Stimulated activated memory B cell treated with anti-CD40 and anti-IgM and Interleukin-4, amounts not matched to agents 10 μg/mL and 1 μg/mL and 100 μg/mL, for 72 hours (primary cell): ENCODE measurements at regions not wholly inside any gene's neighbourhood (a gene's known extent, or its start where the extent isn't known, plus 50 kb on each side); places are given as distances from the start of the nearest gene placed in this dataset.
"Not testable (repeated sequence)": the region's sequence is repeated elsewhere in the genome, so short reads cannot be mapped to it uniquely, and the experiment has no call there.

Source experiments
- ATAC-seq: fragments of 150-1000 bp; cut with Tn5 transposase; 2 replicates; pipeline ENCODE4 v1.10.0; 2021
- H3K27ac Mint-ChIP-seq: one replicate; pipeline ENCODE4 v1.8.0; 2022; ENCODE audit warnings: mild to moderate bottlenecking, mixed read lengths
- H3K27me3 Mint-ChIP-seq: one replicate; pipeline ENCODE4 v1.8.0; 2022; ENCODE audit warnings: mixed read lengths
- H3K36me3 Mint-ChIP-seq: one replicate; pipeline ENCODE4 v1.8.0; 2022; ENCODE audit warnings: mixed read lengths
- H3K4me1 Mint-ChIP-seq: one replicate; pipeline ENCODE4 v1.8.0; 2022; ENCODE audit warnings: mixed read lengths
- H3K4me3 Mint-ChIP-seq: one replicate; pipeline ENCODE4 v1.8.0; 2022; ENCODE audit warnings: mild to moderate bottlenecking, moderate library complexity, mixed read lengths
- H3K9me3 Mint-ChIP-seq: one replicate; pipeline ENCODE4 v1.8.0; 2022; ENCODE audit warnings: mixed read lengths

- no peaks in the 10 kb centered on the region for H3K4me1 Mint-ChIP-seq
- H3K27ac Mint-ChIP-seq: no peak overlapping the region
- no peaks in the 10 kb centered on the region for H3K36me3 Mint-ChIP-seq
- ATAC-seq: no peak
- peaks cover 6% of the 10 kb centered on the region for H3K9me3 Mint-ChIP-seq
- no peak overlapping the region for H3K4me3 Mint-ChIP-seq
- no peaks in the 10 kb centered on the region for H3K27me3 Mint-ChIP-seq
These were observed 54.5 kb upstream of the HS3ST4 start for GRCh38 chr16:25637236-25637635.

GRCh38 chr16:25636662-25637061, 55.1 kb upstream of the HS3ST4 start:
- Mint-ChIP-seq H3K4me1 (no peaks in the 10 kb centered on the region), H3K4me3 (no peak overlapping the region), H3K27ac (no peak overlapping the region), H3K9me3 (peaks cover 6% of the 10 kb centered on the region), H3K36me3 (no peaks in the 10 kb centered on the region), H3K27me3 (no peaks in the 10 kb centered on the region)
- ATAC-seq: no peak

GRCh38 chr16:25635454-25635853, 56.3 kb upstream of the HS3ST4 start:
- peaks cover 6% of the 10 kb centered on the region for H3K9me3 Mint-ChIP-seq
- ATAC-seq: no peak
- H3K27ac Mint-ChIP-seq: no peak overlapping the region
- H3K36me3 Mint-ChIP-seq: no peaks in the 10 kb centered on the region
- H3K4me3 Mint-ChIP-seq: no peak overlapping the region
- H3K27me3 Mint-ChIP-seq: no peaks in the 10 kb centered on the region
- no peaks in the 10 kb centered on the region for H3K4me1 Mint-ChIP-seq

- H3K36me3 Mint-ChIP-seq: no peaks in the 10 kb centered on the region
- H3K4me3 Mint-ChIP-seq: no peak overlapping the region
- H3K4me1 Mint-ChIP-seq: no peaks in the 10 kb centered on the region
- H3K27me3 Mint-ChIP-seq: no peaks in the 10 kb centered on the region
- ATAC-seq: no peak
- no peaks in the 10 kb centered on the region for H3K9me3 Mint-ChIP-seq
- no peak overlapping the region for H3K27ac Mint-ChIP-seq
These were observed 58.2 kb upstream of the HS3ST4 start for GRCh38 chr16:25633549-25633948.

- Mint-ChIP-seq H3K4me1 (no peaks in the 10 kb centered on the region), H3K9me3 (peaks cover 6% of the 10 kb centered on the region), H3K36me3 (no peaks in the 10 kb centered on the region), H3K4me3 (no peak overlapping the region), H3K27ac (no peak overlapping the region), H3K27me3 (no peaks in the 10 kb centered on the region)
- no peak for ATAC-seq
These were observed 63.0 kb upstream of the HS3ST4 start for GRCh38 chr16:25628766-25629165.

GRCh38 chr16:25627641-25628040, 64.1 kb upstream of the HS3ST4 start:
- no peak overlapping the region for H3K27ac Mint-ChIP-seq
- no peaks in the 10 kb centered on the region for H3K36me3 Mint-ChIP-seq
- no peaks in the 10 kb centered on the region for H3K27me3 Mint-ChIP-seq
- ATAC-seq: no peak
- no peak overlapping the region for H3K4me3 Mint-ChIP-seq
- peaks cover 6% of the 10 kb centered on the region for H3K9me3 Mint-ChIP-seq
- H3K4me1 Mint-ChIP-seq: no peaks in the 10 kb centered on the region

- H3K4me1 Mint-ChIP-seq: no peaks in the 10 kb centered on the region
- no peaks in the 10 kb centered on the region for H3K27me3 Mint-ChIP-seq
- peaks cover 9% of the 10 kb centered on the region for H3K9me3 Mint-ChIP-seq
- no peak overlapping the region for H3K27ac Mint-ChIP-seq
- H3K4me3 Mint-ChIP-seq: no peak overlapping the region
- no peak for ATAC-seq
- no peaks in the 10 kb centered on the region for H3K36me3 Mint-ChIP-seq
These were observed 65.6 kb upstream of the HS3ST4 start for GRCh38 chr16:25626172-25626571.

GRCh38 chr16:25625620-25626019, 66.1 kb upstream of the HS3ST4 start:
- Mint-ChIP-seq H3K4me1 (no peaks in the 10 kb centered on the region), H3K4me3 (no peak overlapping the region), H3K36me3 (no peaks in the 10 kb centered on the region), H3K27me3 (no peaks in the 10 kb centered on the region), H3K27ac (no peak overlapping the region), H3K9me3 (peaks cover 9% of the 10 kb centered on the region)
- no peak for ATAC-seq

- no peaks in the 10 kb centered on the region for H3K4me1 Mint-ChIP-seq
- H3K9me3 Mint-ChIP-seq: peaks cover 3% of the 10 kb centered on the region
- H3K4me3 Mint-ChIP-seq: no peak overlapping the region
- no peak for ATAC-seq
- no peaks in the 10 kb centered on the region for H3K27me3 Mint-ChIP-seq
- no peak overlapping the region for H3K27ac Mint-ChIP-seq
- no peaks in the 10 kb centered on the region for H3K36me3 Mint-ChIP-seq
These were observed 77.0 kb upstream of the HS3ST4 start for GRCh38 chr16:25614716-25615265.

GRCh38 chr16:25613931-25614330, 77.8 kb upstream of the HS3ST4 start:
- Mint-ChIP-seq H3K27me3 (no peaks in the 10 kb centered on the region), H3K36me3 (no peaks in the 10 kb centered on the region), H3K27ac (no peak overlapping the region), H3K4me1 (no peaks in the 10 kb centered on the region), H3K9me3 (peaks cover 3% of the 10 kb centered on the region), H3K4me3 (no peak overlapping the region)
- ATAC-seq: no peak

- H3K9me3 Mint-ChIP-seq: peaks cover 5% of the 10 kb centered on the region
- H3K27me3 Mint-ChIP-seq: no peaks in the 10 kb centered on the region
- no peak overlapping the region for H3K4me3 Mint-ChIP-seq
- H3K27ac Mint-ChIP-seq: no peak overlapping the region
- no peaks in the 10 kb centered on the region for H3K4me1 Mint-ChIP-seq
- no peaks in the 10 kb centered on the region for H3K36me3 Mint-ChIP-seq
- ATAC-seq: peak; percentile 31
These were observed 83.8 kb upstream of the HS3ST4 start for GRCh38 chr16:25608002-25608401.

- H3K4me3 Mint-ChIP-seq: no peak overlapping the region
- no peaks in the 10 kb centered on the region for H3K36me3 Mint-ChIP-seq
- no peaks in the 10 kb centered on the region for H3K27me3 Mint-ChIP-seq
- H3K27ac Mint-ChIP-seq: no peak overlapping the region
- no peak for ATAC-seq
- no peaks in the 10 kb centered on the region for H3K4me1 Mint-ChIP-seq
- H3K9me3 Mint-ChIP-seq: peaks cover 9% of the 10 kb centered on the region
These were observed 85.7 kb upstream of the HS3ST4 start for GRCh38 chr16:25606069-25606468.

GRCh38 chr16:25605381-25605780, 86.4 kb upstream of the HS3ST4 start:
- no peaks in the 10 kb centered on the region for H3K4me1 Mint-ChIP-seq
- H3K9me3 Mint-ChIP-seq: peaks cover 9% of the 10 kb centered on the region
- no peak overlapping the region for H3K27ac Mint-ChIP-seq
- no peak for ATAC-seq
- no peaks in the 10 kb centered on the region for H3K27me3 Mint-ChIP-seq
- H3K36me3 Mint-ChIP-seq: no peaks in the 10 kb centered on the region
- no peak overlapping the region for H3K4me3 Mint-ChIP-seq

GRCh38 chr16:25601306-25601705, 90.5 kb upstream of the HS3ST4 start:
- H3K4me1 Mint-ChIP-seq, H3K9me3 Mint-ChIP-seq, H3K36me3 Mint-ChIP-seq, ATAC-seq, H3K4me3 Mint-ChIP-seq, H3K27me3 Mint-ChIP-seq, H3K27ac Mint-ChIP-seq: not testable (repeated sequence)

GRCh38 chr16:25596194-25596593, 95.6 kb upstream of the HS3ST4 start:
- H3K9me3 Mint-ChIP-seq: peaks cover 3% of the 10 kb centered on the region
- ATAC-seq: no peak
- no peak overlapping the region for H3K27ac Mint-ChIP-seq
- no peaks in the 10 kb centered on the region for H3K27me3 Mint-ChIP-seq
- no peaks in the 10 kb centered on the region for H3K36me3 Mint-ChIP-seq
- H3K4me1 Mint-ChIP-seq: peaks cover 8% of the 10 kb centered on the region
- no peak overlapping the region for H3K4me3 Mint-ChIP-seq

- no peak overlapping the region for H3K4me3 Mint-ChIP-seq
- no peaks in the 10 kb centered on the region for H3K27me3 Mint-ChIP-seq
- peaks cover 3% of the 10 kb centered on the region for H3K9me3 Mint-ChIP-seq
- peaks cover 8% of the 10 kb centered on the region for H3K4me1 Mint-ChIP-seq
- no peaks in the 10 kb centered on the region for H3K36me3 Mint-ChIP-seq
- ATAC-seq: no peak
- H3K27ac Mint-ChIP-seq: no peak overlapping the region
These were observed 98.5 kb upstream of the HS3ST4 start for GRCh38 chr16:25593260-25593659.

GRCh38 chr16:25587783-25588182, 104.0 kb upstream of the HS3ST4 start:
- Mint-ChIP-seq H3K4me1 (no peaks in the 10 kb centered on the region), H3K36me3 (no peaks in the 10 kb centered on the region), H3K9me3 (peaks cover 2% of the 10 kb centered on the region), H3K4me3 (no peak overlapping the region), H3K27ac (no peak overlapping the region), H3K27me3 (no peaks in the 10 kb centered on the region)
- ATAC-seq: no peak
